GM13977 (cell line): ENCODE measurements at regions not wholly inside any gene's neighbourhood (a gene's known extent, or its start where the extent isn't known, plus 50 kb on each side); places are given as distances from the start of the nearest gene placed in this dataset.

ENCODE experiments used
- DNase-seq: peaks from one replicate; pipeline ENCODE4 v3.0.0; 2012; ENCODE audit warnings: low spot score
- in situ Hi-C: fragments of 300-500 bp; cut with MboI; formaldehyde crosslinking; loops from one replicate; pipeline ENCODE4 v1.12.0; 2022; ENCODE audit warnings: low sequenced_read_pairs, low pct_unique_long_range_greater_than_20kb, mixed read lengths, inconsistent platforms; ENCODE audit not compliant: unreplicated experiment
- TF ChIP-seq, protein P1 (sequence below): IDR thresholded peaks from 2 replicates; pipeline ENCODE4 v1.5.1; 2012; ENCODE audit warnings: mild to moderate bottlenecking, control low read depth; ENCODE audit not compliant: insufficient read depth; ENCODE audit errors: extremely low read depth, missing control alignments

DNA sequence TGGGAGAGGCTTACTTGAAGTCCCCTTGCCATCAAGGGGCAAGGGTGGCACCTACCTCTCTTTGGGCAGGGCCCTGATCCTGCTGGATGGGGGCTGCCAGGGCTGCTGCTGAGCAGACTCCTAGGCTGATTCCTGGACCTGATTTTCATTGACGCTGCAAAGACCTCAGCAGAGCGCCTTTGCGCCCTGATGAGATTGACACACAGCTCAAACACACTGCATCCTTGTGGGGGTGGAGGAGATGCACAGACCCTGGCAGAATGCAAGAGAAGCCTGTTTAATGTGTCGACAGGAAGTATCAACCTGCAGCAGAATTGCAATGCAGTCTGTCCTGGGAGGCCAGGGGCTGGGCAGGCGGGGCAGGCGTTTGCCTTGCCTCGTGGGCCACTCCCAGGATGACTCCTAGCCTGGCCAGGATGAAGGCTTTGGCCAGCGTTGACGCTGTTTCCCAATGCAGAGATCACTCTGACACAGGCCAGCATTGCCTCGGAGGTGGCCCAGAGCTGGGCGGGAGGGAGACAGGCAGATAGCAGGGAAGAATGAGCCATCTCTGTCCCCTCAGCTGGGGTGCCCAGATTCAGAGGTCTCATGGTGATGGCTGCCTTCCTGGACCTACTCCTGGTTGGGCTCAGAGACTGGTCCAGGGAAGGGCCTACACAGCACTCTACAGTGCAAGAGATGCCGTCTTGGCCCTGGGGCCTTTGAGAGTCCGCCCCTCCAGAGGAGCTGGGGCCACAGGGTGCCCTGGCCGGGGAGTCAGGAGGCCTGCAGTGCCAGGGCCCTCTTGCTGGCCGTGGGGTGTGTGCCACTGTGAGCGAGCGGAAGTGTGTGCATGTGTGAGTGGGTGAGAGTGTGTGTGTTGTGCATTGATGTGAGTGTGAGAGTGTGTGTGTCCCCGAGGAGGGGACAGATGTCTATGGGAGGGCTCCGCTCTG is 108.3 kb downstream of the KIF26A start:
- DNase-seq: no peak
- in situ Hi-C loops: no loop called here
- TF ChIP-seq, protein P1, sequence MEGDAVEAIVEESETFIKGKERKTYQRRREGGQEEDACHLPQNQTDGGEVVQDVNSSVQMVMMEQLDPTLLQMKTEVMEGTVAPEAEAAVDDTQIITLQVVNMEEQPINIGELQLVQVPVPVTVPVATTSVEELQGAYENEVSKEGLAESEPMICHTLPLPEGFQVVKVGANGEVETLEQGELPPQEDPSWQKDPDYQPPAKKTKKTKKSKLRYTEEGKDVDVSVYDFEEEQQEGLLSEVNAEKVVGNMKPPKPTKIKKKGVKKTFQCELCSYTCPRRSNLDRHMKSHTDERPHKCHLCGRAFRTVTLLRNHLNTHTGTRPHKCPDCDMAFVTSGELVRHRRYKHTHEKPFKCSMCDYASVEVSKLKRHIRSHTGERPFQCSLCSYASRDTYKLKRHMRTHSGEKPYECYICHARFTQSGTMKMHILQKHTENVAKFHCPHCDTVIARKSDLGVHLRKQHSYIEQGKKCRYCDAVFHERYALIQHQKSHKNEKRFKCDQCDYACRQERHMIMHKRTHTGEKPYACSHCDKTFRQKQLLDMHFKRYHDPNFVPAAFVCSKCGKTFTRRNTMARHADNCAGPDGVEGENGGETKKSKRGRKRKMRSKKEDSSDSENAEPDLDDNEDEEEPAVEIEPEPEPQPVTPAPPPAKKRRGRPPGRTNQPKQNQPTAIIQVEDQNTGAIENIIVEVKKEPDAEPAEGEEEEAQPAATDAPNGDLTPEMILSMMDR: no peak

DNA sequence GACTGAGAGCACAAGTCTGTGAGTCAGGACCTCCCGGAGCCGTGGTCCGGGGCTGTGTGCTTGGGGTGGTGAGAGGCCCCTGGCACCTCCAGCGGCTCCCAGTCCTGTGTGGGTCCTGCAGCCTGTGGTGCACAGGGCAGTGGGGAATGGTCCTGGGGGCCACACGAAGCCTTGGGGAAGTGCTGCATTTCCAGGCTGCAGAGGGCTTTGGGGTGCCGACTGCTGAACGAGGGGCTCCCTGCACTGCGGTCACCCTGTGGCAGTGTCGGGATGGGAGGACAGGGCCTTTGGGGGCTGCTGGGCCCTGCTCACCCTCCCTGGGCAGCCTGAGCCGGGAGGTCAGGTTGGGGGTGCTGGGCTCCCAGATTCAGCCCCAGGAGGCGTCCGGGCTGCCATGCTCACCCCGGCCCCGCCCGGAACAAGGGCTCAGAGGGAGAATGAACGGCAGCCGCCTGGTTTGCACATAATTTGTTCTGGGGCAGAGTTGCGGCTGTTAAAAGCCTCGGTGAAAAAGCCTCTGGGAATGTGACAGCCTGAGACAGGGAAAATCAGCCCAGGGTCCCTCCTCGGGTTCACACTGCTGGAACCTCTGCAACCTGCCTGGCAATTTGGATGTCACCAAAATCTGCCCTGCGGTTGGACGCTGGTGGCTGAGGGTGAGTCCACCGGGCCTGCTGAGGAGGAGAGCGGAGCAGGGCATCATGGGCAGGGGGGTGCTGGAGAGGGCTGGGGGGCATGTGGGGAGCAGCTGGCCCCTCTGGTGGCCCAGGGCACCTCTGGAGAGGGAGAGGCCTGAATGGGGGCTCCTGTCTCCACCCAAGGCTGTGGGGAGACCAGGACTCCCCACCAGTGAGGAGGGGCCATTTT is 109.2 kb downstream of the KIF26A start:
- TF ChIP-seq, protein P1: no peak
- DNase-seq: no peak
- in situ Hi-C loops: no loop called here

DNA sequence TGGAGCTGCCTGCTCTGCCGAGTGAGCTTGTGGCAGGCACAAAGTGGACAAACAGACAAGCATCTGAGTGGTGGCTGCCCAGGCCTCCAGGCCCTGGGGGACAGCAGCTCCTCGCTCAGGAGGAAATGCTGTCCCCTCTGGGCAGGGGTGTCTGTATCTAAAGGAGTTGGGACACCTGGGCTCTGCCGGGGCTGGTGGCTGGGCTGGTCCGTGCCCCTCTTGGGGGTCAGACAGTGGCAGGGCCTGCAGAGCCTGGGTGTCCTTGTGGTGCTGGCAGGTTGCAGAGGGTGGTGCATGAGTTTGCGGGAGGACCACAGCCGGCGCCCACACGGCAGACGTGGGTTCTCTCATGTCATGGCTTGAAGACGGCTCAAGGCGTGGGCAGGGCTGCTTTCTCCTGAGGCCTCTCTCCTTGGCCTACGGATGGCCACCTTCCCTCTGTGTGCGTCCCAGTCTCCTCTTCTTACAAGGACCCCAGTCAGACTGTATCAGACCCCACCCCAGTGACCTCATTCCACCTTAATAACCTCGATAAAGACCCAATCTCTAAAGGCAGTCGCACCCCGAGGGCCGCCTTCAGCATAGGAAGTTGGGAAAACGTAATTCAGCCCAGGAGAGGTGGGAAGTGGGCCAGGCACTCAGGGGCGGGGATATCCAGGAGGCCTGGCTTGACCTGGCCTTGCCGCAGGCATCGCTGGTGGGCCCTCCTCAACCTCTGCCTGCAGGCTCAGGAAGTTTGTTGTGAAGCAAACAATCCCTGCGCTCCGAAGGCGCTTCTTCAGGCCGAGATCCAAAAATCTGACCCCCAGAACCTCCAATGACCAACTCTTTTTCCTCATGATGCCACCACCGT is 110.0 kb downstream of the KIF26A start:
- in situ Hi-C loops: no loop called here
- TF ChIP-seq, protein P1: no peak
- DNase-seq: no peak

DNA sequence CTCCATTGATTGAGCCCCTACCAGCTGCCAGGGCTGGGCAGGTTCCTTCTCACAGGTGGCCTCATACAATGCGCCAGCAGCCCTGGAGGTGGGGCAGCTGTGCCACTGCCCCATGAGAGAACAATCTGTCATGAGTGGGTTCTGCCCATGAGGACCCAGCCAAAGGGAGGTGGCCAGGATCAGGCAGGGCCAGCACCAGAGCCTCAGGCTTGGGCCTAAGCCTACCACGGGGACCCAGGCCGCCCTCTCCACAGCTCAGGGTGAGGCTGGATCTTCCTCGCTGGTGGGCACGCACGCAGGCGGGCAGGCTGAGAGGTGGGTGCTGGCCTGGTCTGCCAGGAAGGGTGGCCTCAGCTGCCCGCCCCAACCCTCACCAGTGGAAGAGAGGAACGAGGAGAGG is 110.7 kb downstream of the KIF26A start:
- in situ Hi-C loops: no loop called here
- TF ChIP-seq, protein P1: no peak
- no peak for DNase-seq

DNA sequence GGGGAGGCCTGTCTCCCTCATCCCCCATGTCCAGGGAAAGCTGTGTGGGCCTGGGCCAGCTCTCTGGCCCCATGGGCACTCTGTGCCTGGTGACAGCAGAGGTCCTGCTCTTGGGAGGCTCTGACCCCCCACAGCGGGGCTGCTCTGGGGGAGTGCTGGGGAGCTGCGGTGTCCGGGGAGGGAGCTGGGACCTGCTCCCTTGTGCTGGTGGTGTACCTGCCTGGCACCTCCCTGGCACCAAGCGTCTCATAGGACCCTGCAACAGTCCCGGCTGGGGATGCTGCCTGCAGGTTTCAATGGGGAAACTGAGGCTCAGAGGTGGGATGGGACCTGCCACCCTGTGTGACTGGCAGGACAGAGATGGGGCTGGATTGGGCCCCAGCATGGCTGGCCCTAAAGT is 111.3 kb downstream of the KIF26A start:
- in situ Hi-C loops: no loop called here
- TF ChIP-seq, protein P1: no peak
- no peak for DNase-seq

DNA sequence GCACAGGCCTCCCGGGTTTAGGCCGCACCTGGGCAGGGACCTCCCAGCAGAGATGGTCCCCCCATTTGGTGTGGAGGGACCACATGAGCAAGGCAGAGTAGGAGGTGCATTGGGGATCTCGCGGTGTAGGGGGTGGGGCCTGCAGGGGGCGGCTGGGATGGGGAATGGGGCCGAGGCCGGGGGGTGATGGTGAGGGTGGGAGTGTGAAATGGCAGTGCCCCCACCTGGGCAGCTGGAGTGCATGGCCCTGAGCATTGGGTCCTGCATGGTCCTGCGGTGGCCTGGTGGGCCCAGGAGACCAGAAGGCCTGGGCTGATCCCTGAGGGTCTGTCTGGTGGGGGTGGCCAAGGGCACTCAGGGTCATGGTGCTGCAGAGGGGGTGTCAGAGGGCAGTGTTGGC is 111.8 kb downstream of the KIF26A start:
- DNase-seq: no peak
- in situ Hi-C loops: no loop called here
- TF ChIP-seq, protein P1: no peak
